HG03175 (cell line): ENCODE measurements at regions not wholly inside any gene's neighbourhood (a gene's known extent, or its start where the extent isn't known, plus 50 kb on each side); places are given as distances from the start of the nearest gene placed in this dataset.

Source experiments
- ATAC-seq: cut with Tn5 transposase; IDR thresholded peaks from one replicate; pipeline ENCODE4 v1.9.1; 2021; ENCODE audit warnings: mild to moderate bottlenecking, moderate library complexity; ENCODE audit not compliant: unreplicated experiment

- no peak for ATAC-seq
These were observed 103.7 kb downstream of the LACC1 start for GRCh38 chr13:43983373-43983772.

- no peak for ATAC-seq
These were observed 104.6 kb downstream of the LACC1 start for GRCh38 chr13:43984292-43984691.

GRCh38 chr13:43985422-43986072 lies 105.8 kb downstream of the LACC1 start:
- ATAC-seq: no peak

GRCh38 chr13:43986421-43986981 lies 106.8 kb downstream of the LACC1 start:
- no peak for ATAC-seq

GRCh38 chr13:43988302-43988701 lies 108.6 kb downstream of the LACC1 start:
- ATAC-seq: no peak

GRCh38 chr13:43990021-43990420 lies 110.3 kb downstream of the LACC1 start:
- ATAC-seq: no peak

GRCh38 chr13:43990829-43991228 lies 111.1 kb downstream of the LACC1 start:
- no peak for ATAC-seq

GRCh38 chr13:43991773-43992201 lies 112.1 kb downstream of the LACC1 start:
- ATAC-seq: no peak

- ATAC-seq: no peak
These were observed 112.5 kb downstream of the LACC1 start for GRCh38 chr13:43992211-43992610.

- no peak for ATAC-seq
These were observed 115.5 kb downstream of the LACC1 start for GRCh38 chr13:43994999-43995859.

- ATAC-seq: no peak
These were observed 116.5 kb downstream of the LACC1 start for GRCh38 chr13:43996221-43996620.

- ATAC-seq: no peak
These were observed 123.8 kb downstream of the LACC1 start for GRCh38 chr13:44003481-44003880.

GRCh38 chr13:44004878-44005277 lies 125.2 kb downstream of the LACC1 start:
- ATAC-seq: no peak

- ATAC-seq: no peak
These were observed 127.7 kb downstream of the LACC1 start for GRCh38 chr13:44007451-44007850.

- no peak for ATAC-seq
These were observed 131.3 kb downstream of the LACC1 start for GRCh38 chr13:44011036-44011435.

GRCh38 chr13:44012910-44013757 lies 133.4 kb downstream of the LACC1 start:
- ATAC-seq: no peak

GRCh38 chr13:44013758-44014291 lies 134.1 kb downstream of the LACC1 start:
- ATAC-seq: no peak

- ATAC-seq: no peak
These were observed 134.8 kb downstream of the LACC1 start for GRCh38 chr13:44014501-44014900.

- ATAC-seq: no peak
These were observed 135.4 kb downstream of the LACC1 start for GRCh38 chr13:44015118-44015517.

- no peak for ATAC-seq
These were observed 136.1 kb downstream of the LACC1 start for GRCh38 chr13:44015811-44016210.
